Vagina (tissue), 2 donors: ENCODE measurements at regions not wholly inside any gene's neighbourhood (a gene's known extent, or its start where the extent isn't known, plus 50 kb on each side); places are given as distances from the start of the nearest gene placed in this dataset.

ENCODE experiments used
- CTCF ChIP-seq, 3 experiments: fragments of 450-650 bp in 2 of 3; fragments of 200-600 bp in 1 of 3; sonication (generic) in 1 of 3; IDR thresholded peaks; one replicate each; pipeline ENCODE4 v1.5.1; 2017 to 2019; ENCODE audit warnings: antibody characterized with exemption in 3 of 3, mild to moderate bottlenecking in 2 of 3, moderate library complexity in 2 of 3
- POLR2A ChIP-seq, 2 donors: fragments of 450-650 bp; IDR thresholded peaks; one replicate each; pipeline ENCODE4 v1.6.1; 2017; ENCODE audit warnings: antibody characterized with exemption in 2 of 2, mild to moderate bottlenecking in 2 of 2, moderate library complexity in 2 of 2
- POLR2AphosphoS5 ChIP-seq, 2 donors: sonication (generic); formaldehyde crosslinking; IDR thresholded peaks; one replicate each; pipeline ENCODE4 v1.9.0; 2017; ENCODE audit warnings: antibody characterized with exemption in 2 of 2, mild to moderate bottlenecking in 2 of 2, low read depth in 1 of 2; ENCODE audit not compliant: insufficient read depth in 1 of 2

DNA sequence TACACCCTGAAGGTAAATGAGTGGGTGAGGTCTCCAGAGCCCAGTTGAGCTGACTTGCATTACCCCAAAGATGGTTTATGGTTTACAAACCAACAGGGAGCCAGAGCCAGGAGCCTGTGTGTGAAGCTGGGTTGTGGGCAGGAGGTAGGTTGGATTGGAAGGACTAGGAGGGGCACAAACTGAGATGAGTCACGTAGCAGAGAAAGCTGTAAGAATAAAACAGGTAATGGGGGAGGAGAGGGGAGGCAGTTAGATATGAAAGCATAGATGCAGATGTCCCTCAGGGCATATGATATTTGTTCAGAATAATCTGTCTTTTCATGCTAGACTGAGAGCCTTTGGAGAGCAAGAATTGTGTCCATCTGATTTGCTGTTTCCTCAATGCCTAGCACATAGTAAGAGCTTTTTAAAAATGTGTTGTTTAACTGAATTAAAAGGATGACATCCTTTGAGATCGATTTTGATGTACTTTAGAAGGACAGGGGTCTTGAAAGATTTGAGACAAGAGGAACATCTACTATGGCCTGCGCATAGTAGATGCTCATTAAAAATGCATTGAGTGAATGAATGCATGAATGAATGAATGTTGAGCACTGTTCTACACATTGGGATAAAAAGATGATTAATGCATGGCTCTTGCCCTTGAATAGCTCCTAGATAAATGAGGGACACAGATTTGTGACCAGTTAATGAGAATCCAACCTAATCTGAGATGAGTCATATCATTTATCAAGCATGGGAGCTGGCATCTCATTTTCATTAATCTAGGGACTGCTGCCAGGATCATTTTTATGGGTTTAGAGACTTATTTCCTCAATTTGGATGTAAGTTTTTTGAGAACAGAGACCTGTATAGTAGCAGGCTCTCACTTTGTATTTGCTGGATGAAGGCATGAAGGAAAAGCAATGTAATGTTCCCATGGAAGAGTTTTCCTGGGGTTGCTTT is 175.8 kb upstream of the BDNF start:
- no peak for TF ChIP-seq CTCF (IDR thresholded peaks at IDR 0.05)
- TF ChIP-seq POLR2A (IDR thresholded peaks at IDR 0.05): no peak
- TF ChIP-seq POLR2AphosphoS5 (IDR thresholded peaks at IDR 0.05; ENCODE audit: insufficient read depth in 1 of 2, low read depth in 1 of 2): no peak
